OCI-LY3 (cell line): ENCODE measurements at regions not wholly inside any gene's neighbourhood (a gene's known extent, or its start where the extent isn't known, plus 50 kb on each side); places are given as distances from the start of the nearest gene placed in this dataset.

Source experiments
- H2AFZ ChIP-seq: fragments of 200-600, 300-600 bp; shearing (Covaris generic); 2 replicates; pipeline ENCODE4 v1.6.0; 2014; ENCODE audit warnings: antibody characterized with exemption, low read depth, low read length
- H3K27ac ChIP-seq: fragments of 200-600, 300-600 bp; sonication (generic); 2 replicates; pipeline ENCODE4 v1.5.1; 2014; ENCODE audit warnings: mild to moderate bottlenecking, low read length, moderate library complexity, mixed read lengths
- H3K27me3 ChIP-seq: fragments of 200-600, 300-600 bp; sonication (generic); 2 replicates; pipeline ENCODE4 v1.6.1; 2014; ENCODE audit warnings: low read depth, low read length, mixed read lengths
- H3K36me3 ChIP-seq: fragments of 200-600, 300-600 bp; sonication (generic); replicated peaks from 2 replicates; pipeline ENCODE3; 2014; ENCODE audit warnings: low read depth, low read length, mixed read lengths
- H3K4me1 ChIP-seq: fragments of 300-600, 200-600 bp; sonication (generic); 2 replicates; pipeline ENCODE4 v1.6.1; 2014; ENCODE audit warnings: low read length, mixed read lengths
- H3K4me2 ChIP-seq: fragments of 200-600, 300-600 bp; sonication (generic); 2 replicates; pipeline ENCODE4 v1.6.1; 2014; ENCODE audit warnings: low read length, mixed read lengths
- H3K4me3 ChIP-seq: fragments of 300-600, 200-600 bp; sonication (generic); 2 replicates; pipeline ENCODE4 v1.5.1; 2014; ENCODE audit warnings: antibody characterized with exemption, mild to moderate bottlenecking, low read length, moderate library complexity
- H3K79me2 ChIP-seq: fragments of 300-600, 200-600 bp; shearing (Covaris generic); 2 replicates; pipeline ENCODE4 v1.6.1; 2014; ENCODE audit warnings: mild to moderate bottlenecking, low read length, mixed read lengths
- H3K9ac ChIP-seq: fragments of 300-600, 200-600 bp; shearing (Covaris generic); 2 replicates; pipeline ENCODE4 v1.6.0; 2014; ENCODE audit warnings: mild to moderate bottlenecking, low read length, moderate library complexity
- H3K9me3 ChIP-seq: fragments of 200-600, 300-600 bp; shearing (Covaris generic); 2 replicates; pipeline ENCODE4 v1.6.1; 2014; ENCODE audit warnings: low read length, mixed read lengths; ENCODE audit not compliant: insufficient read depth
- H4K20me1 ChIP-seq: fragments of 200-600, 300-600 bp; sonication (generic); 2 replicates; pipeline ENCODE4 v1.6.1; 2016; ENCODE audit warnings: low read length, mixed read lengths; ENCODE audit not compliant: insufficient read depth
- EZH2phosphoT487 ChIP-seq: fragments of 200-600 bp; shearing (Covaris generic); IDR thresholded peaks from 2 replicates; pipeline ENCODE4 v1.6.1; 2018; ENCODE audit warnings: antibody characterized with exemption, mixed run types, low read depth
- TF ChIP-seq, protein P1 (sequence below): fragments of 200-600, 300-600 bp; sonication (generic); IDR thresholded peaks from 2 replicates; pipeline ENCODE4 v1.5.1; 2014; ENCODE audit warnings: antibody characterized with exemption, low read length, low read depth

DNA sequence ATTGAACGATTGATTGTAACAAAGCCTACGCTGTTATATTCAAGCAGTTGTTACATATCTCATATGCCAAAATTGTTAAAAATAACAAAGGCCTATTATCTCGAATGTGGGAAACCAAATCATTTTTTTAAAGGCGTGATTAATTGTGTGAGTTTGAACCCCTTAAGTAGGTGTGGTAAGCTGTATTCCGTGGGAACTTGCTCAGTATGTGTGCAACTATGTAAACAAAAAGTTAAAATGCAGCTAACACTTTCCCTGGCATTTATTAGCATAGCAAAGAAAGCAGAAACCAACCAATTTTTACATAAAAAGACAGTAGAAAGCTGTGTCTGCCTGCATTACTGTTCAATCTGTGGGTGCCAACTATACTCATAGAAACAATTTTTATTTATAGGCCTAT, 166.0 kb upstream of the HAND2 start:
- H2AFZ ChIP-seq: no peak overlapping the region
- no peak overlapping the region for H3K4me2 ChIP-seq
- H3K36me3 ChIP-seq: no peaks in the 10 kb centered on the region
- no peaks in the 10 kb centered on the region for H3K27me3 ChIP-seq
- H3K9ac ChIP-seq: no peak overlapping the region
- no peaks in the 10 kb centered on the region for H3K4me1 ChIP-seq
- no peak overlapping the region for H3K4me3 ChIP-seq
- no peaks in the 10 kb centered on the region for H4K20me1 ChIP-seq
- H3K79me2 ChIP-seq: no peaks in the 10 kb centered on the region
- H3K27ac ChIP-seq: no peak overlapping the region
- no peak for TF ChIP-seq EZH2phosphoT487
- TF ChIP-seq, protein P1, sequence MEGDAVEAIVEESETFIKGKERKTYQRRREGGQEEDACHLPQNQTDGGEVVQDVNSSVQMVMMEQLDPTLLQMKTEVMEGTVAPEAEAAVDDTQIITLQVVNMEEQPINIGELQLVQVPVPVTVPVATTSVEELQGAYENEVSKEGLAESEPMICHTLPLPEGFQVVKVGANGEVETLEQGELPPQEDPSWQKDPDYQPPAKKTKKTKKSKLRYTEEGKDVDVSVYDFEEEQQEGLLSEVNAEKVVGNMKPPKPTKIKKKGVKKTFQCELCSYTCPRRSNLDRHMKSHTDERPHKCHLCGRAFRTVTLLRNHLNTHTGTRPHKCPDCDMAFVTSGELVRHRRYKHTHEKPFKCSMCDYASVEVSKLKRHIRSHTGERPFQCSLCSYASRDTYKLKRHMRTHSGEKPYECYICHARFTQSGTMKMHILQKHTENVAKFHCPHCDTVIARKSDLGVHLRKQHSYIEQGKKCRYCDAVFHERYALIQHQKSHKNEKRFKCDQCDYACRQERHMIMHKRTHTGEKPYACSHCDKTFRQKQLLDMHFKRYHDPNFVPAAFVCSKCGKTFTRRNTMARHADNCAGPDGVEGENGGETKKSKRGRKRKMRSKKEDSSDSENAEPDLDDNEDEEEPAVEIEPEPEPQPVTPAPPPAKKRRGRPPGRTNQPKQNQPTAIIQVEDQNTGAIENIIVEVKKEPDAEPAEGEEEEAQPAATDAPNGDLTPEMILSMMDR: no peak
- no peaks in the 10 kb centered on the region for H3K9me3 ChIP-seq

DNA sequence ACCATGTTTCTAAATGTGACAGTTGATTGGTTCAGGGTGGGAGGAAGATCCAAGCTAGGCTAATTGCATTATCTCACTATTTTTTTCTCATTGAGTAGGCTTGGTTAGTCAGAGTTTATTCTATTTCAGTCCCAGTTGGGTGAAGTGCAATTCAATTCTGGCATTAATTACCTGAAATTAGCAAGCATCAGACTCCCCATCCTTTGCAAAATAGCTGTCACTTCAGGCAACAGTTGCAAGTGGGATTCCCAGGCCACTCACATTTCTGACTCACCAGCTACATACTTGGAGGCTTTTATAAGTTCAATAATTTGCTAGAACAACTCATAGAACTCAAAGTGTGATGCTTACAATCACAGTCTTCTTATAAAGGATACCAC, 155.8 kb upstream of the HAND2 start:
- Histone ChIP-seq H4K20me1 (no peaks in the 10 kb centered on the region), H3K27ac (no peak overlapping the region), H3K36me3 (no peaks in the 10 kb centered on the region), H3K4me3 (no peak overlapping the region), H3K4me2 (no peak overlapping the region), H3K27me3 (peaks cover 3% of the 10 kb centered on the region; the same call in 1 of the 2 replicates), H3K9ac (no peak overlapping the region), H2AFZ (no peak overlapping the region), H3K9me3 (no peaks in the 10 kb centered on the region), H3K4me1 (no peaks in the 10 kb centered on the region), H3K79me2 (no peaks in the 10 kb centered on the region)
- TF ChIP-seq EZH2phosphoT487: no peak
- TF ChIP-seq, protein P1: no peak

DNA sequence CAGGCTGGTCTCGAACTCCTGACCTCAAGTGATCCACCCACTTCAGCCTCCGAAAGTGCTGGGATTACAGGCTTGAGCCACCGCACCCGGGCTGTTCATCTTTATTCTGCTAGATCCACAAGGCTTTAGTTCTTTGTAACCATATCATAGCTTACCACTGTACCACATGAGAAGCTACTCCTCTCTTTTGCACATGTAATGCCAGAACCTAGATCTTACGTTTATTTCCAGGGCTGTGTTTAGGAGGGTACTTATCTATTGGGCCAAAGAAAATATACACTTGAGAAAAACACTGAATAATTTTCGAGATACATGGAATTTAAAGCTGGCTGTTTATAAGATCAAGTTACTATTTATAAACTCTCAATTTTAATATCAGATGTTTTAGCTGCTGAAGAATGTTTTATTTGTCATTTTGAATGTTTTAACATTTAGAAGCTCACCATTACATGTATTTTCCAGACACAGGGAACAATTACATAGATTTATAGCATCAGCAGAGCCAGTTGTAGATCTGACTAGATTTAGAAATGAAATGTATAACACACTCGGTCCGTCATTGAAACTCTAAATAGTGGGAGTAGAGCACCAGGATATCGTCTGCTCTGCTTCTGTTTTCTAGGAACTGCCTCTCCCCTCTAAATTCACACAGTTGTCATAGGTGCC, 155.3 kb upstream of the HAND2 start:
- H2AFZ ChIP-seq: no peak overlapping the region
- no peak overlapping the region for H3K9ac ChIP-seq
- no peaks in the 10 kb centered on the region for H4K20me1 ChIP-seq
- H3K36me3 ChIP-seq: no peaks in the 10 kb centered on the region
- no peak overlapping the region for H3K4me3 ChIP-seq
- TF ChIP-seq, protein P1: no peak
- no peak for TF ChIP-seq EZH2phosphoT487
- H3K9me3 ChIP-seq: no peaks in the 10 kb centered on the region
- H3K27ac ChIP-seq: no peak overlapping the region
- H3K4me2 ChIP-seq: no peak overlapping the region
- peaks cover 3% of the 10 kb centered on the region; the same call in 1 of the 2 replicates for H3K27me3 ChIP-seq
- no peaks in the 10 kb centered on the region for H3K79me2 ChIP-seq
- no peaks in the 10 kb centered on the region for H3K4me1 ChIP-seq

DNA sequence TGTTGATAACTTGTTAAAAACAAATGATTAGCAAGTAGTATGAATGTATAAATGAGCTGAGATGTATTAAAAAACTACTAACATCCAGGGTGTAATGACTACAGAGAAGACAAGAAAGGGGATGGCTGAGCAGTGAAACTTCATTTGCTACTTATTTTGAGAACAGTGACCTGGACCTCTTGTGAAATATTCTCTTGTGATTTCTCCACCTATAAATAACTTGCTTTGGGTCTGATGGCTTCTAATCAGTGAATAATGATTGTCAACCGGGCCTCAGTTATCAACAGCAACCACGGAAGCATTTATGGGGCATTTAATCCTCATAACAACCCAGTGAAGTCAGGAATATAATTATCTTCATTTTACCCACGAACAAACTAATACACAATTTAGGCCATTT, 154.2 kb upstream of the HAND2 start:
- H3K79me2 ChIP-seq: no peaks in the 10 kb centered on the region
- H3K4me3 ChIP-seq: no peak overlapping the region
- no peaks in the 10 kb centered on the region for H3K9me3 ChIP-seq
- no peak overlapping the region for H3K9ac ChIP-seq
- H3K4me2 ChIP-seq: no peak overlapping the region
- H3K36me3 ChIP-seq: no peaks in the 10 kb centered on the region
- no peak overlapping the region for H3K27ac ChIP-seq
- TF ChIP-seq EZH2phosphoT487: no peak
- TF ChIP-seq, protein P1: no peak
- no peak overlapping the region for H2AFZ ChIP-seq
- H3K27me3 ChIP-seq: peaks cover 3% of the 10 kb centered on the region; the same call in 1 of the 2 replicates
- no peaks in the 10 kb centered on the region for H4K20me1 ChIP-seq
- no peaks in the 10 kb centered on the region for H3K4me1 ChIP-seq
